ENCODE measurements at regions not wholly inside any gene's neighbourhood (a gene's known extent, or its start where the extent isn't known, plus 50 kb on each side); places are given as distances from the start of the nearest gene placed in this dataset.

DNA sequence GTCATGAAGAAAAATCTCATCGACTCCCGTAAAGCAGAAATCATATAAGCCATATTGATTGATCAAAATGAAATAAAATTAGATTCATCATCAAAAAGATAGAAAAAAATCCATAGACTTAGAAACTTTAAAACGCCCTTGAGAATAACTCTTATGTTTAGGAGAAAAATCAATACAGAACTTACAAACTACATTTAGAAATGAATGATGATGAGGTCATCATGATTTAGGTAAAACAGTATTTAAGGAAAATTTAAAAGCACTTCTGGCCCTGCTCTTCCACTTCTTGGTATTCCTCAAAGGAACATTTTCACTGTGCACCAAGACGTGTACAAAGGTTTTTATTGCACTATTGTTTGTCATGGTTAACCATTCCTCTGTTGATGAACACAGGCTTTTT, 173.4 kb upstream of the PSMD7 start:
- TF ChIP-seq, protein P1, sequence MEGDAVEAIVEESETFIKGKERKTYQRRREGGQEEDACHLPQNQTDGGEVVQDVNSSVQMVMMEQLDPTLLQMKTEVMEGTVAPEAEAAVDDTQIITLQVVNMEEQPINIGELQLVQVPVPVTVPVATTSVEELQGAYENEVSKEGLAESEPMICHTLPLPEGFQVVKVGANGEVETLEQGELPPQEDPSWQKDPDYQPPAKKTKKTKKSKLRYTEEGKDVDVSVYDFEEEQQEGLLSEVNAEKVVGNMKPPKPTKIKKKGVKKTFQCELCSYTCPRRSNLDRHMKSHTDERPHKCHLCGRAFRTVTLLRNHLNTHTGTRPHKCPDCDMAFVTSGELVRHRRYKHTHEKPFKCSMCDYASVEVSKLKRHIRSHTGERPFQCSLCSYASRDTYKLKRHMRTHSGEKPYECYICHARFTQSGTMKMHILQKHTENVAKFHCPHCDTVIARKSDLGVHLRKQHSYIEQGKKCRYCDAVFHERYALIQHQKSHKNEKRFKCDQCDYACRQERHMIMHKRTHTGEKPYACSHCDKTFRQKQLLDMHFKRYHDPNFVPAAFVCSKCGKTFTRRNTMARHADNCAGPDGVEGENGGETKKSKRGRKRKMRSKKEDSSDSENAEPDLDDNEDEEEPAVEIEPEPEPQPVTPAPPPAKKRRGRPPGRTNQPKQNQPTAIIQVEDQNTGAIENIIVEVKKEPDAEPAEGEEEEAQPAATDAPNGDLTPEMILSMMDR (IDR thresholded peaks at IDR 0.05; ENCODE audit: insufficient read depth, missing control alignments): no peak
- DNase-seq (ENCODE audit: insufficient read length, low spot score) (no peak), FAIRE-seq (no peak)

DNA sequence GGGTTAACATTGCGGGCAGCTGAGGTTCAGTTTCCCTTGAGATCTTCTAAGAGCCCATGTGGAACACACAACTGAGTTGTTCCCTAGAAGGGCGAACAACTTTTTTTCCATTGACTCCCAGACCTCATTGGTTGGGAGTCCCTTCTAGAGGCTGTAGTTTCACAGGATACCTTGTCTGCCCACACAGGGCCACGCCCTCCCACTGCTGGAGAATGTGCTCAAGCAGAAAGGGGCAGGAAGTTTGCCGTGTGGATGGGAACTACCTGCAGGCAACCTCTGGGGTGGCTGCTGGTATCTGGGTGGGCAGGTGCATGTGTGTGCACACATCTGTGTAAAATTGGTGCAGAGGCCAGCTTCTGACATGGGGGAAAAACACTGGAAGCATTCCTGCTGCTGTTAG, 178.8 kb upstream of the PSMD7 start:
- FAIRE-seq (no peak), DNase-seq (ENCODE audit: insufficient read length, low spot score) (no peak)
- TF ChIP-seq, protein P1 (IDR thresholded peaks at IDR 0.05; ENCODE audit: insufficient read depth, missing control alignments): no peak

DNA sequence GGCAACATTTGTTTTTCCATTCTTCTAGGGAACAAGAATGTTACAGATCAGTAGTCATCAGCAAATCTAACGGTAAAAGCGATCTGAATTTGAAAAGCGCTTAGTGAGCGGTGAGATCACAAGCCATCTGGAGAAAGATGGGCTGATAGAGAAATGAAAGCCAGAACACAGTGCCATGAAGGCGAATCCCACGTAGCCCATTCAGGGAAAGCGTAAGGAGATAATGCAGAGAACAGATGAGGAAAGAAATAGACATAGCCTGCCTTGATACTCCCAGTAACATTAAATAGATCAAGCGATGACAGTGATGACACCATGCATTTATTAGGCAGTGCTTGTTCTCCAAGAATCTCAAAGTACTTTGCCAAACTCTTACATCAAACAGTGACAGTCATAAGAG, 183.1 kb upstream of the PSMD7 start:
- TF ChIP-seq, protein P1 (IDR thresholded peaks at IDR 0.05; ENCODE audit: insufficient read depth, missing control alignments): no peak
- no peak for FAIRE-seq
- no peak for DNase-seq (ENCODE audit: insufficient read length, low spot score)

DNA sequence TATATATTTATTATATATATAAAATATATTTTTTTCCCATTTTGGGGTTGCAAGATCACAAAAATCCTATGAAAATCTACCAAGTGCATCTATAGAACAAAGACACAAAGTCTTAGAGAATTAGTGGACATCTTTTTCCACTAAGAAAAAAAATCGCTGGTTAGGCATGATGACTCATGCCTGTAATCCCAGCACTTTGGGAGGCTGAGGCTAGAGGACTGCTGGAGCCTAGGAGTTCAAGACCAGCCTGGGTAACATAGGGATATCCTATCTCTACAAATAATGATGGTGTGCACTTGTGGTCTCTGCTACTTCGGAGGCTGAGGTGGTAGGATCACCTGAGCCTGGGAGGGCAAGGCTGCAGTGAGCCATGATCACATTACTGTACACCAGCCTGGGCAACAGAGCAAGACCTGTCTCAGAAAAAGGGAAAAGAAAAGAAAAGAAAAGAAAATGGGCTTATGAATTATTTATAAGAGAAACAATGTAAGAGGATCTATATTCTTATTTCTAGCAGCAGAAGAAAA, 185.1 kb upstream of the PSMD7 start:
- TF ChIP-seq, protein P1 (IDR thresholded peaks at IDR 0.05; ENCODE audit: insufficient read depth, missing control alignments): no peak
- DNase-seq (ENCODE audit: insufficient read length, low spot score) (no peak), FAIRE-seq (no peak)

DNA sequence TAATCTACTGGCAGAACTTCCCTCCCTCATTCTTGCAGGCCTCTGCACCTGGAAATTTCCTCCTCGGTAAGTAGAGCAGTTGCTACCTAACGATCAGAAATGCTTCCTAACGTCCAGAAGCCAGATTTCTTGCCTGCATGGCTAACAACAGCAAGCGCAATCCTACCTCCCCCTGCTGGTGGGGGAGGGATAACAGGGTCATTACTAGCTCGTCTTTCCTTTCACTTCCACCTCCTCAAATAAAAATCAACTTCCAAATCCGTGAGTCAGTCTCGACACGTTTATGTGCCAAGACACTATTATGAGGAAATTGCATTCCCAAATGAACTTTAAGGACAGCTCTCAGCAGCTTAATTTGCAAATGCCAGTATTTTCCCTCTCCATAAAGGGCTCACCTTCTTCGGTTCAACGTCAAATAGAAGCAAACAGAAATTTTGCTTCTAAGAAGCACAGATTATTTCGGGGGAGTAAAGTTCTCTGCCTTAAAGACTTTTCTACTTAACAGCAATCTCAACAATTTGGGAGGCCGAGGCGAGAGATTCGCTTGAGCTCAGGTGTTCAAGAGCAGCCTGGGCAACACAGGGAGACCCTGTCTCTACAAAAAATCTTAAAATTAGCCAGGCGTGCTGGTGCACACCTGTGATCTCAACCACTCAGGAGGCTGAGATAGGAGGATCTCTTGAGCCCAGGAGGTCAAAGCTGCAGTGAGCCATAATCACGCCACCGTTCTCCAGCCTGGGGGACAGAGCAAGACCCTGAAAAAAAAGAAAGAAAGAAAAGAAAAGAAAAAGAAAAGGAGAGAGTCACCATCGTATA, 188.6 kb upstream of the PSMD7 start:
- DNase-seq (ENCODE audit: insufficient read length, low spot score) (no peak), FAIRE-seq (no peak)
- TF ChIP-seq, protein P1 (IDR thresholded peaks at IDR 0.05; ENCODE audit: insufficient read depth, missing control alignments): peak; percentile 84

DNA sequence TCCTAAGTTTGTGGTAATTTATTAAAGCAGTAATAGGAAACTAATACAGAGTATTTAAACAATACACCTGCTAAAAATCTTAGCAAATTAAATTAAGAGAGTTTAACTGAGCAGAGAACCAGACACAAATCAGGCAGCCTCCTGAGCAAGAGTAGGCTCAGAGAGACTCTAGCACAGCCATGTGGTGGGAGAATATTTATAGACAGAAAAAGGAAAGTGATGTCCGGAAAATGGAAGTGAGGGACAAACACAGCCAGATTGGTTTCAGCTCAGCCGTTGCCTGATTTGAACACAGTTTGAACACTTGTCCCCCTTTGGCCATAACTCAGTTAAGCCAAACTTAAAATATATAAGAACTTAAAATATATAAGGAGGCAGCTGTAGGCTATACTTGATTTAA, 192.6 kb upstream of the PSMD7 start:
- DNase-seq (ENCODE audit: insufficient read length, low spot score) (no peak), FAIRE-seq (no peak)
- TF ChIP-seq, protein P1 (IDR thresholded peaks at IDR 0.05; ENCODE audit: insufficient read depth, missing control alignments): no peak
